Transverse colon (tissue), 3 donors: ENCODE measurements at regions not wholly inside any gene's neighbourhood (a gene's known extent, or its start where the extent isn't known, plus 50 kb on each side); places are given as distances from the start of the nearest gene placed in this dataset.

Source experiments
- CTCF ChIP-seq, 5 experiments: fragments of 200-600 bp in 3 of 5; fragments of 450-650 bp in 2 of 5; sonication (generic) in 3 of 5; IDR thresholded peaks; 1 replicate in 2 of 5; 2 replicates in 3 of 5; pipeline ENCODE4 v1.5.1; 2016 to 2017; ENCODE audit warnings: antibody characterized with exemption in 5 of 5, inconsistent platforms in 3 of 5, mild to moderate bottlenecking in 2 of 5, moderate library complexity in 1 of 5
- EP300 ChIP-seq: sonication (generic); formaldehyde crosslinking; IDR thresholded peaks from one replicate; pipeline ENCODE4 v1.6.1; 2017; ENCODE audit warnings: antibody characterized with exemption, low read depth
- POLR2A ChIP-seq: fragments of 450-650 bp; IDR thresholded peaks from one replicate; pipeline ENCODE4 v1.6.1; 2016; ENCODE audit warnings: antibody characterized with exemption, mild to moderate bottlenecking, moderate library complexity

GRCh38 chr1:29414086-29414485, 177.8 kb downstream of the PTPRU start:
- no peak for TF ChIP-seq EP300
- TF ChIP-seq CTCF (IDR thresholded peaks at IDR 0.05), result no peak
- no peak for TF ChIP-seq POLR2A
